GM10266 (cell line): ENCODE measurements at regions not wholly inside any gene's neighbourhood (a gene's known extent, or its start where the extent isn't known, plus 50 kb on each side); places are given as distances from the start of the nearest gene placed in this dataset.
A peak's percentile ranks its signal among the peaks of the same experiment; 100 is the strongest.

ENCODE experiments used
- DNase-seq: peaks from one replicate; pipeline ENCODE4 v3.0.0; 2012; ENCODE audit errors: extremely low spot score
- TF ChIP-seq, protein P1 (sequence below): IDR thresholded peaks from 2 replicates; pipeline ENCODE4 v1.5.1; 2012; ENCODE audit warnings: mild to moderate bottlenecking, low read depth; ENCODE audit not compliant: control insufficient read depth, insufficient read depth; ENCODE audit errors: missing control alignments

DNA sequence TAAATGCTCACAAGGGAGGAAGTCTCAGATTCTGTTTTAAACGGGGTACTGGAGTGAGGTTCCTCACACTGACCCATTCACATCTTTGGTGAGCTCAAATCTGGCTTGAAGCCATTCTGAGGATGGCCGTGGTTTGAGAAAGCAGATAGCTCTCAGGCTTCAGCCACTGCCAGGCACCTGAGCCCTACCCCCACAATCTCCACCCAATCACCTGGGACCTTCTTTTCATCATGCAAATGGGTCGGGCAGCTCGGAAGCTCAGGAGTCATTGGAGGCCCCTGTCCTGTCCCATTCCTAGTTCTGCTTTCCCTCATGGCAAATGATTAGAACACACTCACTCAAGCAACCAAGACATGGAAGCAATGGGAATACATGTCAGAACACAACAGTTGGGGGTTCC is 141.4 kb upstream of the ETS2 start:
- no peak for DNase-seq
- TF ChIP-seq, protein P1, sequence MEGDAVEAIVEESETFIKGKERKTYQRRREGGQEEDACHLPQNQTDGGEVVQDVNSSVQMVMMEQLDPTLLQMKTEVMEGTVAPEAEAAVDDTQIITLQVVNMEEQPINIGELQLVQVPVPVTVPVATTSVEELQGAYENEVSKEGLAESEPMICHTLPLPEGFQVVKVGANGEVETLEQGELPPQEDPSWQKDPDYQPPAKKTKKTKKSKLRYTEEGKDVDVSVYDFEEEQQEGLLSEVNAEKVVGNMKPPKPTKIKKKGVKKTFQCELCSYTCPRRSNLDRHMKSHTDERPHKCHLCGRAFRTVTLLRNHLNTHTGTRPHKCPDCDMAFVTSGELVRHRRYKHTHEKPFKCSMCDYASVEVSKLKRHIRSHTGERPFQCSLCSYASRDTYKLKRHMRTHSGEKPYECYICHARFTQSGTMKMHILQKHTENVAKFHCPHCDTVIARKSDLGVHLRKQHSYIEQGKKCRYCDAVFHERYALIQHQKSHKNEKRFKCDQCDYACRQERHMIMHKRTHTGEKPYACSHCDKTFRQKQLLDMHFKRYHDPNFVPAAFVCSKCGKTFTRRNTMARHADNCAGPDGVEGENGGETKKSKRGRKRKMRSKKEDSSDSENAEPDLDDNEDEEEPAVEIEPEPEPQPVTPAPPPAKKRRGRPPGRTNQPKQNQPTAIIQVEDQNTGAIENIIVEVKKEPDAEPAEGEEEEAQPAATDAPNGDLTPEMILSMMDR, result no peak

DNA sequence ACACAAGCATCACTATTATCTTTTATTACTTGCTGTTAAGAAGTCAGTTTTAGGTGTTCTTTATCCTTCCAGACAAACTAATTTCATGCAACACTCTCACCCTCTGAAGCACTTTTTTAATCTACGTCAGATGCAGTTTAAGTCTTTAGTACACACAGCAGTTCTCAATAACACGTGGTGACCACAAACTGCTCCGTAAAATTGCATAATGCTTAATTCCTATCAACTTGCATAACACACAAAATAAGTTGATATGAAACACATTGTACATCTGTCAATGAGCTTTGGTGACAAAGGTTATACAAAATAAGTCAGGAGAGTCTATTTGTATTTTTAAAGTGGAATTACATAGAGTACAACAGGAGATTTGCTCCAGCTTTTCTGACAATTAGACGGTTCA is 140.9 kb upstream of the ETS2 start:
- TF ChIP-seq, protein P1, result no peak
- DNase-seq, result no peak

DNA sequence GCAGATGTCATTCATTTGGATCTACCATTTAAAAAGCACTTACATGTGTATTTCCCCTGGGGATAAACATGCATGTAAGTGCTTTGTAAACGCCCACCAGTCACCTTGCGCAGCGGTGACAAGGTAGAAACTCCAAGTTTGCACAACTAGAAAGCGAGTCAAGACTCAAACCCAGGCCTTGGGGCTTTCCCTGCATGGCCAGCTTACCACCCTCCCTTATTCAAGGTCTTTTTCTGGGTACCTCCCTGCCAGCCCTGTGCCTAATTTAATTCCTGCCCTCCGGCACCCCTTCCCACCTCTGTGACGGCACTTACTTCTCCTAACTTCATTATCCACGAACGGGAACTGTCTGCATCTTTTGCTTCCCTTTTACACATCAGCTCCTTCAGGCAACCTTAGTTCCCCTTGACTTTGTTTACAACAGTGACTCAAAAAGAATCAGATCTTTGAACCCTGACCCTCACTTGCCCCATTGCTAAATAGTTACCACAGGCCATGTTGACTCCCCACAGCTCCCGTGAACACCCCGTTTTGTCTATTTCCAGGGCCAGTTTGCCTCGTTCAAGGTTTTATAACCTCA is 138.3 kb upstream of the ETS2 start:
- no peak for DNase-seq
- TF ChIP-seq, protein P1, result no peak

DNA sequence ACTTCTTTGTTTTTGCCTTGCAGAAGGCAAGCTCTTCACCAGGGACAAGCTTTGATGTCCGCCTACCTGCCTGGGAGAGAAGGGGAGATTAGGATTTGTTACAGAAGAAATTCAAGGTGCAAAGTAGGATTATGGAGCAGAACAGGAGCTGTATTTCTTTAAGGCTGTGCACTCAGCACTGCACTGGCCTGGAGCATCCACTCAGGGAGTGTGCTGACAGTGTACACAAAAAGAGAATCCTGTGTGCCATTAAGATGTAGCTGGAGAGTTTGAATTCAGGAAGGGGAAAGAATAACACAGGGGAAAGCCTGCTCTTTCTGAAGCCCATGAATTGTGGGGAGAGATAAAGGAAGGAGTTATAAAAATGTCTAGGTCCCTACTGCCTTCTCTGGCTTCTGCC is 137.7 kb upstream of the ETS2 start:
- DNase-seq, result no peak
- TF ChIP-seq, protein P1, result no peak

DNA sequence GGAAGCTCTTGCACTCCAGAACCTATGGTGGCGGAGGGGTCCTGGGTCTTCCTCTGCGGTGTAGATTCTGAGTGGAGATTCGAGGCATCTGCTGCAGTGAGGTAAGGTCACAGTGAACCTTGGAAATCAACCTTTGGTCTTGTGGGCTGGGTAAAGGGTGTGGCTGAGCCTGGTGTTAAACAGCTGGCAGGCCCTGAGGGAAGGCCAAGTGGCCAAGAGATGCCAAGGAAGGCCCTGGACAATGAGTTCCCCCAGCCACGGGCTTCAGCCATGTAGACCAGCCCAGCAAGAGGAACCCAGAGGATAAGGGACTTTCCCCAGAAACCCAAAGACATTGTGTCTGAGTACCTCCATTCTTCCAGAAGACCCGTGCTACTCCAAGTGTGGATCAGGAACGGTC is 137.2 kb upstream of the ETS2 start:
- DNase-seq, result no peak
- TF ChIP-seq, protein P1, result no peak

DNA sequence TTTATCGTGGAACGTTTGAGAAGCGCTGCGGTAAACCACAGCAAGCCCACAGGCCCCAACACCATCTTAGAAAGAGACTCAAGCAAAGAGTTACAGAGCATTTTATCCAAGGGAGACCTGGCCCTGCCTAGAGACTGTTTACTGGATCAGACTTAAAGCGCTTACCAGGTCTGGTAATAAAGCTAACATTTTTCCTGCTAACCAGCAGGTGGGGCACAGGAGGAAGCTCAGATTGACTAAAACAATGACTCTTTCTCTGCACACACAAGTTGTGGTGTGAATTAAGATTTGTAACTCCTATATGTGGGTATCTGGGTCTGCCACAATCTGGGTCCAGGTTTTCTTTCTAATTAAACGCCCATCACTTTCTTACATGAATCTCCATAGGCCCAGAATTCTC is 136.5 kb upstream of the ETS2 start:
- DNase-seq, result no peak
- TF ChIP-seq, protein P1, result peak; percentile 23

DNA sequence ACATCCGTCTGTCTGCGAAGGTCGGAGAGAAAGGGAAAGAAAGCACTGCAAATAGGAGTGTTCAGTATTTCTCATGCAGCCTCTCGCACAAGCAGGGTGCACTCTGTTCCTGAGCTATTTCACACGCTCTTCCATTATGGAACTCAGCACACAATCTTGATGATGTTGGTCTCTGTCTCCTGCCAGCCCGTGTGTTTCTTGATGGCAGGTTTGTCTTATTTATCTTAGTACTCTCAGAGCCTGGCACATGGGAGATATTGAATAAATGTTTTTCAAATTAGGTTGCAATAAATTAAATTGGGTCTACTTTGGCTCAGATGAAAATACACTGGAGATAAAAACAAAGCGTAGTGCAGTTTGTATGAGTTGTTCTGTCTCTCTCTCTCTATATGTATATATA is 134.9 kb upstream of the ETS2 start:
- TF ChIP-seq, protein P1, result no peak
- DNase-seq, result no peak
